ENCODE measurements at regions not wholly inside any gene's neighbourhood (a gene's known extent, or its start where the extent isn't known, plus 50 kb on each side); places are given as distances from the start of the nearest gene placed in this dataset.

DNA sequence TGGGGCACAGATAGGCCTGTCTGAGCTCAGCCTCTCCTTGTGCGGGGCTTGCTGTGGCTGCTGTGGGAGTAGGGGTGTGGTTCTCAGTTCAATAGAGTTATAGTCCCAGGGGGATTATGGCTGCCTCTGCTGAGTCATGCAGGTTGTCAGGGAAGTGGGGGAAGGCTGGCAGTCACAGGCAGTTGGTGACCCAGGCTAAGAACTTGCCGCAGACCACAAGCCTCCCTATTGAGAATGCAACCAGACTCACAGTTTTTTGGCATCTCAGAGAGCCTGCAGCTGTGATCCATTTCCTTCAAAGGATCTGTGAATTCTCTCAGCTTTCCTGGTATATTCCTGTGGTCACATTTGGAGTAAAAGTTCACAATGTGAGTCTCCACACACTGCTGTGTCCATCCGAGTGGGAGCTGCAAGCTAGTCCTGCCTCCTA is 364.9 kb downstream of the ZNF674 start:
- TF ChIP-seq POLR2A (IDR thresholded peaks at IDR 0.05) (no peak), EP300 (IDR thresholded peaks at IDR 0.05; ENCODE audit: low read depth) (no peak)
- TF ChIP-seq, protein P1, sequence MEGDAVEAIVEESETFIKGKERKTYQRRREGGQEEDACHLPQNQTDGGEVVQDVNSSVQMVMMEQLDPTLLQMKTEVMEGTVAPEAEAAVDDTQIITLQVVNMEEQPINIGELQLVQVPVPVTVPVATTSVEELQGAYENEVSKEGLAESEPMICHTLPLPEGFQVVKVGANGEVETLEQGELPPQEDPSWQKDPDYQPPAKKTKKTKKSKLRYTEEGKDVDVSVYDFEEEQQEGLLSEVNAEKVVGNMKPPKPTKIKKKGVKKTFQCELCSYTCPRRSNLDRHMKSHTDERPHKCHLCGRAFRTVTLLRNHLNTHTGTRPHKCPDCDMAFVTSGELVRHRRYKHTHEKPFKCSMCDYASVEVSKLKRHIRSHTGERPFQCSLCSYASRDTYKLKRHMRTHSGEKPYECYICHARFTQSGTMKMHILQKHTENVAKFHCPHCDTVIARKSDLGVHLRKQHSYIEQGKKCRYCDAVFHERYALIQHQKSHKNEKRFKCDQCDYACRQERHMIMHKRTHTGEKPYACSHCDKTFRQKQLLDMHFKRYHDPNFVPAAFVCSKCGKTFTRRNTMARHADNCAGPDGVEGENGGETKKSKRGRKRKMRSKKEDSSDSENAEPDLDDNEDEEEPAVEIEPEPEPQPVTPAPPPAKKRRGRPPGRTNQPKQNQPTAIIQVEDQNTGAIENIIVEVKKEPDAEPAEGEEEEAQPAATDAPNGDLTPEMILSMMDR (IDR thresholded peaks at IDR 0.05): no peak

All from transverse colon (tissue), 3 donors.